NCI-H510A treated with DMSO at 0.1 percent for 48 hours (cell line): ENCODE measurements at regions not wholly inside any gene's neighbourhood (a gene's known extent, or its start where the extent isn't known, plus 50 kb on each side); places are given as distances from the start of the nearest gene placed in this dataset.
A peak's percentile ranks its signal among the peaks of the same experiment; 100 is the strongest.

Source experiments
- DNase-seq: peaks from one replicate; lab custom pipeline; 2025; lab: John Stamatoyannopoulos, UW

DNA sequence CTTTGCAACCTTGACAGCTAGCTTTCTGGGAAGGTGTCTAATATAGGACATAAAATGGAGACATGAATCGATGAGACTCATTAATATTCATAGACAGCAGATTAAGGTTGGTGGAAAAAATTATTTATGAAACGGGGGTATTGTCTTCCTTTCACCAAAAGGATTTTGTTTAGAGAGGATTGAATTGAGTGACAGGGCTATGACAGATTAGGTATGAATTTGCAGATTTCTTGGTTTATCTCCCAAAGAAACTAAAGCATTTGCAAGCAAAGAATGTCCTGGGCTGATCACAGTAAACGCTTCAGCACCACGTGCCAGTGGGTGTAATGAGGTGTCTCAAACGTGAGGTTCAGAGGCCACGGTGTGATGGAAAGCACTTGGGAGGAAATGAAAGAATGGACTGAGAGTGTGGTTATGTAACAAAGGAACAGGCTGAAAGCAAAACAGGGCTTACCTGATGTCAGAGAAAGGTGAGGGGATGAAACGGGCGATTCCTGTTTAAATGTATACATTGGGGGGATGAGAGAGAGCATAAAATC lies 329.2 kb upstream of the NPVF start:
- DNase-seq: no peak

DNA sequence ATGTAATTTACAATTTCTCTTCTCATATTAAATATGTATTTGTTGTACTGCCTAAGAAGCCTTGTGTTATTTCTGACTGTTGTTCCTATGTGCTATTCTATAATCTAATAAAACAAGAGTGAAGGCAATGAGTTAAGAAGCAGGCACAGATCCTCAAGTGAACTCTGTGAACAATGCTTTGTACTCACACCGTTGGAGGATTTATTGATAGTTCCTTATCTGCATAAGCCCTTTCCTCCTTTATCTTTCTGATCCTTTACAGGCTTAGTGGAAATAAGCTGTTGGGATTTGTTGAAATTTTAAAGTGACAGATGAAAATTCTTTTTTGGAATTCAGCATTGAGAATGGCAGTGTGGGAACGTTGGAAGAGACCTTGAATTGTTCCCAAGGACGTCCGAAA lies 329.6 kb upstream of the NPVF start:
- no peak for DNase-seq

DNA sequence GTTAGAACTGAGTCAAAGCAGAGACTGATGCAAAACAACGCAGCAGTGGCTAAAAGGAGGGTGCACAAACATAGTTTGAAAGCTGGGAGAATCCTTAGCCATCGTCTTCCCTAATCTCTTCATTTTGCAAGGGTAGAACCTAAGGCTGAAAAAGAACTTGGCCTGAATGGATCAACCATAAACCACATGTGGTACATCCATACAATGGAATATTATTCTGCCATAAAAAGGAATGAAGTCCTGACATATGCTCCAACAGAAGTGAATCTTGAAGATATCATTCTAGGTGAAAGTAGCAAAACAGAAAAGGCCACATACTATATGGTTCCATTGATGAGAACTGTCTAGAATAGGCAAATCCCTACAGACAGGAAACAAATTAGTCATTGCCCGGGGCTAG lies 330.3 kb upstream of the NPVF start:
- DNase-seq: no peak

DNA sequence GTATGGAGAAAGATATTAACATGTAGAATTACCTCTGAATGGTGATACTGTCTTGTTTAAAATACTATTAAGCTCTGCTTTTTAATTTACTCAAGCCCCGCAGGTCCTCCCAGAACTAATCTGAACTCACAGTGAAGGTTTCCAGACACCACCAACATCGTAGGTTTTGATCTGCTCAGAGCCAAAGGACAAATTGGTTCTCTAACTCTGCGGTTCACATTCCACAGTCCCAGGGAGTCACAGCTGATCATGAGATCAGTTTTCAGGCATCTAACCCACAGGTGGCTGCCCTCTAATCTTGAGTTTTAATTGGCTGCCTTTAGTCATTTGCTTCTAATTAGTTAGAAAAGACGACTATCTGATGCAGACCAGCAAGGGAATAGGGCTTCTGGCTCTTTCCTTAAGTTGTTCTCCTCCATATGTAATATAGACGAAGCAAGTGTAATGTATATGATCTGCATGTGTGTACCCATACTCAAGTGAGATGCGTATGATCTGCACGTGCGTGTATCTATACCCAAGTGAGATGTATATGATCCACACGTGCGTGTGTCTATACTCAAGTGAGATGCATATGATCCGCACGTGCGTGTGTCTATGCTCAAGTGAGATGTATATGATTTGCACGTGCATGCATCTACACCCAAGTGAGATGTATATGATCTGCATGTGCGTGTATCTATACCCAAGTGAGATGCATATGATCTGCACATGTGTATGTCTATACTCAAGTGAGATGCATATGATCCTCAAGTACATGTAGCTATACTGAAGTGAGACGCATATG lies 331.5 kb upstream of the NPVF start:
- no peak for DNase-seq

DNA sequence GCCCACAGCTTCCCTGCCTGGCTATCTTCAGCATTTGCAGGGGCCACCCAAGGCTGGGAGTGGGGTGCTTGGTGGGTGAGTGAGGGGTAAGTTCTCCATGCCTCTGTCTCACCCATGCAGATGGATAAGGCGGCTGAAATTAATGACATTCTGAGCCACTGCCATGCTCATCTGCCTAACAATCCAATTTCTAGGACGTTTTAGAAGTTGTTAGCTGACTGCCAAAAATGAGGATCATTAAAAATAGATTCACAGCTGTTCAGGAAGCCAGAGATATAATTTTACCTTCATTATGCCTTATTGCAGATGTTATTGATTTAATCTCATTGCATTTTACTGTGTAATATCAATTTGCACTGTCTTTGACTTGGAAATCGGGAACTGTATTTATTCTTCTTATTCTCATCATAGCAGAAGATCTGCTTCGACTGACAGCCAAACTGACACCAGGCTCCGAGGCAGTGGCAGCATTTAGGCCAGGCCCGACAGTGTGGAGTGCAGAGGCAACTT lies 334.4 kb upstream of the NPVF start:
- DNase-seq: no peak

DNA sequence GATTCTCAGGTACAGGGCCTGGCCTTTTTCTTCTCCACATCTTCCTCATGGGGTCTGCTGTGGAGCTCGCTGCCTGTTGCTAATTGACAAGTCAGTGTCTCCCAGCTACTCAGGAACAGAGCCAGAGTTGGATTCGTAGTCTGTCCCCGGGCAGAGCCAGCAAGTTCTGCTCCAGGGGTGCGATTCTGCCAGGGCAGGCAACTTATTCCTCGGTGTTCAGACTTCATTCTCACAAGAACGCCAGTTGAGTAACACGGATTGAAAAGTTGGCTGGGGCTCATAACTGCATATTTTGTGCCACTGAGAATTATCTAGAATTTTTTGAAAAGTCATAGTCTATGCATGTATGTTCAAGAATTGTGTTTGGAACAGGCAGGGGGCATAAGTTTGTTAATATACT lies 336.7 kb upstream of the NPVF start:
- DNase-seq: no peak

DNA sequence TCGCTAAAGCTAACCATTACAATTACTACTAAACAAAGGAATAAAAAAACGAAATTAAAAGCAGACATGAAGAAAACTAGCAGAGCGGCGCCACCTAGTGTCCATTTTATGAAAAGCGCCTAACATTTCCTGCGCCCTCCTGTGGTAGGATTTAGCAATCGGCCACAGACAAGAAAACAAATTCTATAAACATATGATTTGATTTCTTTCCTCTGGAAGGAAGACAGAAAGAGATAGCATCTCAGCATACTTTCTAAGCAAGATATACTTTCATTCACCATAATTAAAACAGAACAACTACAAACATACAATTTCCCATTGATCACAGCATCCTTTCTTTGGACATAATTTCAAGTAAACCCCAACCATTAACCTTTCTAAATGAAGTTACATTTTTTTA lies 337.7 kb upstream of the NPVF start:
- DNase-seq: peak; percentile 79

DNA sequence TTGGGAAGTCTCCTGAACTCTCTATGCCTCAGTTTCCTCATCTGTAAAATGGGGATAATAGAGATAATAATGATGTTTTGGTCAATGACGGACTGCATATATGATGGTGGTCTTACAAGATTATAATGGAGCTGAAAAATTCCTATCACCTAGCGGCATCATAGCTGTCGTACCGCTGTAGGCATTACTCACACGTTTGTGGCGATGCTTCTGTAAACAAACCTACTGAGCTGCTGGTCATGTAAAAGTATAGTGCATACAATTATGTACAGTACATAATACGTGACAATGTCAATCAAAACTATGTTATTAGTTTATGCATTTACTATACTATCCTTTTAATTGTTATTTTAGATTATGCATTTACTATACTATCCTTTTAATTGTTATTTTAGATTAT lies 339.1 kb upstream of the NPVF start:
- no peak for DNase-seq

DNA sequence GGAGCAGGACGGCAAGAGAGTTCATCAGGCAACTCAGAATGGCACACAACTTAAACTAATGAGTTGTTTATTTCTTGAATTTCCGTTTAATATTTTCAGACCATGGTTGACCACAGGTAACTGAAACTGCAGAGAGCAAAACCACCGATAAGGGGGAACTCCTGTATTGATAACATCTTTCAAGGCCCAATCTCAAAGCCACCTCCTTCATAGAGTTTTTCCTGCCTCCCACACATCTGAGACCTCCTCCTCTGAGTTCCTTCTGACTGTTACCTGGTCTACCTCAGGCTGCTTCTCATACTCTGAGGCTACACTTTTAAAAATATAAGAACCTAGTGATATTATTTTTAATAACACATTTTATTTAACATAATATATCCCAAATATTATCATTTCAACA lies 341.5 kb upstream of the NPVF start:
- no peak for DNase-seq

DNA sequence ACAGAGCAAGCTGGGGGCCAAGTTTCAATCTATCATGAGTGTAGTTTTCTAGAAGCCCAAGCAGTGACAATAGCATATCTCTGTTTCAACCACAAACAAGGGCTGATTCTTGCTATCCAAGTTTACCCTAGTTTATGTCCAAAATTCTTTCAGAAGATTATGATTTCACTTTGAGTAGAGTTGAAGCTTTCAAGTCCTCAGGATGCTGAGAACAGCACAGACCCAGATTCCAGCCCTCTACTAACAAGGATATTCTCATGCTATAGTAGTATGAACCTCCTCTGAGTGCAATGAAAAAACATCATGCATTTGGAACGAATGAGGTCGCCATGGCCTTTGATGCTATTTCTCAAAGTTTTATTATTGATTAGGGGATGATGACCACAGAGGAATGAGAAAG lies 344.1 kb upstream of the NPVF start:
- no peak for DNase-seq

DNA sequence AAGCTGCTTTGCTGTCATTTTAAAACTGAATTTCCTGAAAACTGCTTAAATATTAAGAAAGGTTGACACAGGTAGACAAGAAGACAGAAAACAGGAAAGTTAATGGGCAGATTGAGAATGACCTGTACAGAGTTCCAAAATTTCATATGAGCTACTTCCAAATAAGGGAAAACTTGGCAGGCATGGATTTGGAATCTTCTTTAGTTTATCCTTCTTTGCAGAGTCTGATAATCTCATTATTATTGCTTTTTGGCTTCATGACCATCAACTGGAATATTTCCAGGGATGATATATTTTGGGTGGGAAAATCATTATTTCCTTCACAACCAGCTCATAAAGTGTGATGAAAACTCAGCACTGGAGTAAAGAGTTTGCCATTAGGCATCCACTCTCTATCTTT lies 346.5 kb upstream of the NPVF start:
- no peak for DNase-seq

DNA sequence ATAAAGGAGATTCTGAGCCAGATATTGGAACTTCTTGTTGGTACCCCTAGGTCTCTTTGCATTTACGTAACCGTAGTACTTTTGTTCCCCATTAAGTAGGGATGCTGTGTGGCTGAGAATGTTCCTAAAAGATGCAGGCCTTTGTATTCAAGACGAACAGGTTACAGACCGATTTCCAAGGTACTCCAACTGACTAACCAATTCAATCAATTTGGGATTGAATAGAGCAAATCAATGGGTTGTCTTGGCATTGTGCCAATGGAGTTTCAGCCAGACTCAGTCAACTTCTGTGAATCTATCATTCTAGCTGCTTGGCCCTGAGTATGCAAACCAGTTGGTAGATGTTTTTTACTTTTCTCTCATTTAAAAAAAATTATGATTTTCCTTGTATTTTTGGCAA lies 347.3 kb upstream of the NPVF start:
- DNase-seq: no peak

DNA sequence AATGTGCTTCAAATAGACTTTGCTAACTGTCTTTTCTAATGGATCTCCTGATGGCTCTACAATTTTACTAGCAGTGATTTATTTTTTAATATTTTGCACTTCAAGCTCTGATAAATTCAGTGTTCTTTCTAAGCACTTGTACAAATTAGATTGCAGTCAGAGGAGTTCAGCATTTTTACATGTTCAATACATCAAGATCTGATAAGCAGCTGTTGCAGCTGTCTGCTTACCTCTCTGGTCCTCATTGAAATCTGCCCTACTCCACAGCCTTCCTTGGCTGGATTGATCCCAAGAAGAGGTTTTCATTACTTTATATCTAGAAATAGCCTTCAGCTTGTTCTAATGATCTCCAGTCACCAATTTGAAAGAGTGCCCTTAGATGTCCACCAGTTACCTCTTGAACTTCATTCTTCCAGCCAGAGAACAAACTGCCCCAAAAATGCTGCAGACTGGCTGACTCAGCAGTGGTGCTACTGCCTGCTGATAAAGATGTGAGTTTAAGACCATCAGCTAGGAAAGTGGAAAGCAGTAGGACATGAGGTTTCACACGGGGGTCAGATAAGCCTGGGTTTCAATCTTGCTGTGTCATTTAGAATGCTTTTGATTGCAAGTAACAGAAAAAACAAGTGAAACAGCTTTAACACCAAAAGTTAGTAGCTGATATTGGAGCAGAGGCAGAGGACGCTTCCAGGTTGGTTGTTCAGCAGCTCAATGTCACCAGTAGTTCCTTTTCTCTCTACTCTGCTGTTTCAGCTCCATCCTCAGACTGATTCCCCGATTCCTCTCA lies 350.9 kb upstream of the NPVF start:
- no peak for DNase-seq

DNA sequence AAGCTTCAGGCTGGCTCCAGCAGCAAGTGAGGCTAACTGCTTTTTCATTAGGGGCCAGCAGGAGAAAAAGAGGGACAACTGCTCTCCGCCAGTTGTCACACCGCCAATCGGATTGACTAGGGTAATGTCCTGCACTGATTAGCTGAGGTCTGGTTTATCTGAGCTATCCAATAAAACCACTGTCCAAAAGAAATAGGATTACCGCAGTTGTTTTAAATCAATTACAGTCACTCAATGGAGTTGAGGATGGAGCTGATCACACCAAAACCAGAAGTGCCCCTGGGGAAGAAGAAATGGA lies 351.4 kb upstream of the NPVF start:
- no peak for DNase-seq

DNA sequence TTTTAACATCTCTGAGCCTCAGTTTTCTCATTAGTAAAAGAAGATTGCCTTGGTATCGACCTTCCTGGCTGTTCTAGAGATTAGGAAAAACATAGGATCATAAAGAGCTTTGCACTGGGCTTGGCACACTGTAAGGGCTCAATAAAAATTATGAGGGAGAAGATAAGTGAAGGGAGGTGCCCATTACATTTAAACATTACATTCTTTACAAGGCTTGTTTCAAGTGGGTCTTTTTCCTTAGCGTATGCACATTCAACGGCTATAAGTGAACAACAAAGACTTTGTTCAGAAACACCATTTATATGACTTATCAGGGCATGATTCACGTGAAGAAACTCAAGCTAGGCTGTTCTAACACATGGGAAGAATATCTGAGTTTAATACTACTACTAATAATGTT lies 351.9 kb upstream of the NPVF start:
- no peak for DNase-seq

DNA sequence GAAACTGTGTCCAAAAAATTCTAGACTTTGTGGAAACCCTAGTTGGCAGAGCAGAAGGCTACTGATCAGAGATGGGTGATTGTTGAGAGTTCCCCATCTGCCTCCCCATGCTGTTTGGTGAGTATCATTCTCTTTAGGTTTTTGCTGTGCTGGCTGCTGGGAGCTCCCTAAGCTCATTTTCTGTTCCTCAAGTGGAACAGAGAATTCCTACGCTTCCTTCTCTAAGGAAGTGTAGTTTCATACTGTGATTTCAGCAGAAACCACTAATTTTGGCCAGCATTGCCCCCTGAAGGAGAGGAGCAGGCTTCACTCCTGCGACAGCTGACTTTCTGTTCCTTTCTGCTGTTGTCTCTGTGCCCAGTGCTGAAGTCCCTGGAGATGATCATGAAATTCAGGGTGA lies 355.3 kb upstream of the NPVF start:
- DNase-seq: no peak

DNA sequence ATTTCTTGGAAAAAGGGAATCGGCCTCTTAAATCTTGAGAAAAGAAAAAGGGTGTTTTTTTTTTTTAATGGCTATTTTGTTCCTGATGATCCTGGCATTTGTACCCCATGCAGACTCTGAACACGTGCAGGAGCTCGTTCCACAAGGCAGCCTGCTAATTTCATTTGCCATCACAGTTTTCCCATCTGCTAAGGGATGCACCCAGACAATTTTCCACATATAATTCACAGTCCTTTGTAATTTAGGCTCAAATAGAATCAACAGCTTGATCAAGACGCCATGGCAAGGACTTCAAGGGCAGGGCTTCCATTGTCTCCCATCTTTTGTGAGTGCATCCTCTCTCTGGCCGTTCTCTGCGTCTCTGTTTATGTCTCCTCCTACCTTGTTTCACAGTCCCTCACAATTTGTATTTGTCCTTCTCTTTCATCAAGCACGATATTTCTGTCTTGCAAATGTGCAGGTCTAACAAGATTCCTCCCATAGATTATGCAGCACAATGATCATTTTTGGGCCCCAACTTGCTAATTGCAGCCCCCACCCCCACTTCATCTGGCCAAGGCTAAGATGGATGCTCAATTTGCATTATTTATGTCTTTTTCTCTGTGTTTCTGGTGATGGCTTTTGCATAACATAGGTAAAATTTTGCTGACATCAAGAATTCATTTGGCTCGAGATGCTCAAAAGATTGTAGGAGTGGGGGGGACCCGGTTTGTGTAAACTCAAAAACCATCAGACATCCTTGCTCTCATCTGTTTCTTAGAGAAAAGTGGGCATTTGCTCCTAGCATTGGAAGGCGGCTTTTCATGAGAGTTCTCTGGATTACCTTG lies 356.0 kb upstream of the NPVF start:
- DNase-seq: no peak

DNA sequence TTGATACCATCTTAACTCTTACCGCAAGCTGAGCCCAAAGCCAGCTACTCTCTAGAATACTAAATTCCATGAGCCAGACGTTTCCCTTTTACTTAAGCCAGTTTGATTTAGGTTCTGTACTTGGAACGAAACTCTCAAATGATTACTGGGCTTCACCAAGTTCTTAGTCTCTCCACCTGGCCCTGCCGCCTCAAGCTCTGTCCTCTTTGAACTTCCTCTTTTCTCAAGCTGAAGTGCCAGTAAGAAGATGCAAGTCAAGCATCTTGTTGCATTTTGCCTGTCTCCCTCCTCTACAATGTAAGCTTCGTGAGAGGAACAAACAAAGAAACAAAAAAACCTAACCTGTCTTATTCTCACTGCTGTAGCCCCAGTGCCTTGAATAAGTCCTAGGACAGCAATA lies 358.2 kb upstream of the NPVF start:
- no peak for DNase-seq

DNA sequence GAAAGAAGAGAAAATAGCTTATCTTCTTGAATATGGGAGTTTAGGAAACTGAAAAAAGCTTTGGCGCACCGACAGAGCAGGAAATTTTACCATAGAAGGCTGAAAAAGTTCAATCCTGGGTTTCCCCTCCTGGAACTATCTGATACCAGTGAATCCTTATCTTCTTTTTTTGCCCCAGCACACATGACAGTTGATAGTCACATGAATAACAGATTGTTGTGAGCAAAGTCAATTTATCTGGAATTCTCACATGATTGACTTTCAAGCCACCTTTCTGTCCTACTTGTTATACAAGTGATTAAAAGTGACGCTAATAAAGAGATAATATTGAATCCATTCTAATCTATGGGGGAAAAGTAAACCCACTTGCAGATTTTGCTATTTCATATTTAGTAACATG lies 365.8 kb upstream of the NPVF start:
- DNase-seq: no peak

DNA sequence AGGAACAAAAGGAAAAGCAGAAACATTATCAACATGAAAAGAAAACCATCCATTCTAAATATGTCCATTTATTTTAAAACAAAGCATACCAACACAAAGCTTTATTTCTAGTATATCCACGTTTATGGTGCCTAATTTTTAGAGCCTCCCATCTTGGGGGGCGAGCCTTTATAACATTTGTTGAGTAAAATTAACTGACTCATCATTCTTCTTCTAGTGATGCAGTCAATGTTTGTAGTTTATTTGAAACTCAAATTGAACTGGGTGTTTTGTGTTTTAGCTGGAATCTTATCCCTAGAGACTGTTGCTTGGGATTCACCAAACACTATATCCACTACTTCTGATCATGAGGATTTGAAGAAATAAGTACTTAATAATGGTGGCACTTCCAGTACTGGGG lies 366.4 kb upstream of the NPVF start:
- DNase-seq: no peak

DNA sequence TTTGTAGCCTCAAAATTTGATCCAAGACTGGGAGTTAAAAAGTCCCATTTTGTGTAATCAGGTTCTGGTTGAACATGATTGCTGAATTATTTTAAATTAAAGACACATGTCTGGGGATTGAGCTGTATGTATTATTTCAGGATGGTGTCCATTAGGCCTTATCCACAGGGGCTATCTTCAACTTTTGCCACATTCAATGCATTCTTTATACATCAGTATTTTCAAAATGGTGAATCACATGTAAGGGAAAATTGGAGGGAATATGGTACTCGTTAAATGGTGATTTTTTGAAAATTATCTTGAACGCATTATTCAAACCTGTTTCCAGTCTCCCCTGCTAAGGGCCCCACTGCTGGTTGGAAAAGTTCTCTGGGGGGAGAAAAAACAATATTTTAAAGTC lies 367.7 kb upstream of the NPVF start:
- no peak for DNase-seq

DNA sequence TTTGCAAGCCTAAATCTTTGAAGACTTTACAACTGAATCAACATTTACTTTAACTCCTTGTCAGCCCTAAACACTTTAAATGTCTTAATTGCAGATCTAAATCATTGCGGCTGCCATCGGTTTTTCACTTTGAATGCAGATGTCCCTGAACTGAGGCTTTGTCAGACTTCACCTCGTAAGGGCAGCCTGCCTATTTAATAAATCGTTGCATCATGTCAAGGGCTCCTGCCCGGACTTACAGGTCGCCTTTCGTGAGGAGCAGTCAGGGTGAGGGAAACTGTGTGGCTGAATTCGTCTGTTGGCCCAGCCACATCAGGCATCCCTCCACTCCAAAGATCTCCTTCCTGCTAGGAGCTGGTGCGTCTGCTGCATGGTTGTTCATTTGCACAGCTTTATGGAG lies 368.2 kb upstream of the NPVF start:
- no peak for DNase-seq

DNA sequence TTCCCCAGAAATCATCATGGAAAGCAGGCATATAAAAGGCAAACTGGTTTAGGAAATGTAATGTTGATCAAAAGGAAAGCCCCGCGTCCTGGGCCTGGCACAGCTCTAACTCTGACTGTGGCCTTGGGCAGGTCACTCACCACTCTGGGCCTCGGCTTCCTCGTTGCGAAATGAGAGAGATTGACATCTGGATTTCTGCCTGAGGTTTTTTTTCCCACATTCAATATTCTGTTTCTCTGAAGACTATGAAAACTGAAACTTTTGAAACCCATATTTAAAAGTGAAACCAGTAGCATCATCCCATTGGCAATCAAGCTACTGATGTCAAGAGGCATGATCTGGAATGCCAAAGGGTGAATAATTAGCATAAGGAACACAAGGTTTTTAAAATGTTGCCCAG lies 369.7 kb upstream of the NPVF start:
- no peak for DNase-seq
